GM13976 (cell line): ENCODE measurements at regions not wholly inside any gene's neighbourhood (a gene's known extent, or its start where the extent isn't known, plus 50 kb on each side); places are given as distances from the start of the nearest gene placed in this dataset.

Experiments used
- DNase-seq: peaks from one replicate; pipeline ENCODE4 v3.0.0; 2012; ENCODE audit warnings: low spot score
- CTCF ChIP-seq: IDR thresholded peaks from 2 replicates; pipeline ENCODE4 v1.5.1; 2012; ENCODE audit warnings: borderline replicate concordance, mild to moderate bottlenecking; ENCODE audit not compliant: insufficient read depth; ENCODE audit errors: extremely low read depth, missing control alignments, control extremely low read depth
- in situ Hi-C: fragments of 300-500 bp; cut with MboI; formaldehyde crosslinking; loops from one replicate; pipeline ENCODE4 v1.12.0; 2022; ENCODE audit warnings: low sequenced_read_pairs, mixed read lengths, inconsistent platforms; ENCODE audit not compliant: unreplicated experiment

- no peak for TF ChIP-seq CTCF
- no peak for DNase-seq
- in situ Hi-C loops: no loop called here
Observed at GRCh38 chr9:106310782-106311181, 552.2 kb upstream of the ZNF462 start.

- no peak for DNase-seq
- in situ Hi-C loops: no loop called here
- TF ChIP-seq CTCF: no peak
Observed at GRCh38 chr9:106312906-106313305, 550.1 kb upstream of the ZNF462 start.

GRCh38 chr9:106314476-106314875 is 548.5 kb upstream of the ZNF462 start:
- in situ Hi-C loops: no loop called here

GRCh38 chr9:106321394-106322180 is 541.4 kb upstream of the ZNF462 start:
- DNase-seq: no peak
- no peak for TF ChIP-seq CTCF
- in situ Hi-C loops: no loop called here

More at GRCh38 chr9:106314476-106314875, 548.5 kb upstream of the ZNF462 start:
- DNase-seq: no peak
- TF ChIP-seq CTCF: no peak

GRCh38 chr9:106322706-106323245 is 540.2 kb upstream of the ZNF462 start:
- DNase-seq: no peak
- TF ChIP-seq CTCF: no peak
- in situ Hi-C loops: no loop called here

- in situ Hi-C loops: no loop called here
- no peak for TF ChIP-seq CTCF
- no peak for DNase-seq
Observed at GRCh38 chr9:106324053-106324585, 538.8 kb upstream of the ZNF462 start.
